ENCODE measurements at regions not wholly inside any gene's neighbourhood (a gene's known extent, or its start where the extent isn't known, plus 50 kb on each side); places are given as distances from the start of the nearest gene placed in this dataset.

- DNase-seq, result no peak
Observed at GRCh38 chr3:135310317-135310716, 515.3 kb downstream of the EPHB1 start.

GRCh38 chr3:135311699-135312098 lies 516.6 kb downstream of the EPHB1 start:
- no peak for DNase-seq

GRCh38 chr3:135314237-135314636 lies 519.2 kb downstream of the EPHB1 start:
- no peak for DNase-seq

- no peak for DNase-seq
Observed at GRCh38 chr3:135324301-135324700, 529.2 kb downstream of the EPHB1 start.

GRCh38 chr3:135325096-135325495 lies 530.0 kb downstream of the EPHB1 start:
- no peak for DNase-seq

- DNase-seq, result no peak
Observed at GRCh38 chr3:135325726-135326235, 530.7 kb downstream of the EPHB1 start.

- DNase-seq, result no peak
Observed at GRCh38 chr3:135326851-135327250, 531.8 kb downstream of the EPHB1 start.

- no peak for DNase-seq
Observed at GRCh38 chr3:135328036-135328435, 533.0 kb downstream of the EPHB1 start.

- no peak for DNase-seq
Observed at GRCh38 chr3:135329479-135329878, 534.4 kb downstream of the EPHB1 start.

GRCh38 chr3:135337192-135337591 lies 542.1 kb downstream of the EPHB1 start:
- DNase-seq, result no peak

- DNase-seq, result no peak
Observed at GRCh38 chr3:135348690-135349089, 553.6 kb downstream of the EPHB1 start.

GRCh38 chr3:135349254-135349948 lies 554.3 kb downstream of the EPHB1 start:
- DNase-seq, result no peak

GRCh38 chr3:135352213-135352612 lies 557.2 kb downstream of the EPHB1 start:
- no peak for DNase-seq

GRCh38 chr3:135362889-135363288 lies 567.8 kb downstream of the EPHB1 start:
- no peak for DNase-seq

- DNase-seq, result no peak
Observed at GRCh38 chr3:135364676-135365075, 569.6 kb downstream of the EPHB1 start.

- no peak for DNase-seq
Observed at GRCh38 chr3:135366816-135367215, 571.8 kb downstream of the EPHB1 start.

- DNase-seq, result no peak
Observed at GRCh38 chr3:135368316-135368715, 573.3 kb downstream of the EPHB1 start.

GRCh38 chr3:135368781-135369180 lies 573.7 kb downstream of the EPHB1 start:
- no peak for DNase-seq

- no peak for DNase-seq
Observed at GRCh38 chr3:135374571-135374970, 579.5 kb downstream of the EPHB1 start.

GRCh38 chr3:135382188-135382587 lies 583.3 kb upstream of the PPP2R3A start:
- DNase-seq, result no peak

GRCh38 chr3:135382621-135383020 lies 582.9 kb upstream of the PPP2R3A start:
- DNase-seq, result no peak

GRCh38 chr3:135383301-135383700 lies 582.2 kb upstream of the PPP2R3A start:
- DNase-seq, result no peak

GRCh38 chr3:135392151-135392550 lies 573.4 kb upstream of the PPP2R3A start:
- no peak for DNase-seq

GRCh38 chr3:135393159-135393558 lies 572.4 kb upstream of the PPP2R3A start:
- no peak for DNase-seq

GRCh38 chr3:135393898-135394525 lies 571.5 kb upstream of the PPP2R3A start:
- DNase-seq, result no peak
